Endodermal cell (in vitro differentiated cells): ENCODE measurements at regions not wholly inside any gene's neighbourhood (a gene's known extent, or its start where the extent isn't known, plus 50 kb on each side); places are given as distances from the start of the nearest gene placed in this dataset.

Source experiments
- DNase-seq: peaks from one replicate; pipeline ENCODE4 v3.0.0-alpha.2; 2017
- H3K27ac ChIP-seq: 2 replicates; pipeline ENCODE4 v1.5.1; 2013; ENCODE audit warnings: mild to moderate bottlenecking, low read depth, low read length, moderate library complexity
- H3K27me3 ChIP-seq: 2 replicates; pipeline ENCODE4 v1.6.1; 2013; ENCODE audit warnings: mild to moderate bottlenecking, low read length, moderate library complexity; ENCODE audit not compliant: insufficient read depth, control insufficient read depth, poor library complexity, severe bottlenecking
- H3K36me3 ChIP-seq: 2 replicates; pipeline ENCODE4 v1.7.0; 2013; ENCODE audit warnings: mild to moderate bottlenecking, low read length, moderate library complexity; ENCODE audit not compliant: control insufficient read depth, insufficient read depth
- H3K4me1 ChIP-seq: one replicate; pipeline ENCODE4 v1.7.0; 2013; ENCODE audit warnings: low read length; ENCODE audit not compliant: control insufficient read depth, insufficient read depth
- H3K4me3 ChIP-seq: 2 replicates; pipeline ENCODE4 v1.5.1; 2013; ENCODE audit warnings: mild to moderate bottlenecking, low read length, moderate library complexity
- H3K9ac ChIP-seq: 2 replicates; pipeline ENCODE4 v1.6.1; 2013; ENCODE audit warnings: mild to moderate bottlenecking, low read length, moderate library complexity; ENCODE audit not compliant: poor library complexity, severe bottlenecking; ENCODE audit errors: extremely low read depth
- H3K9me3 ChIP-seq: 2 replicates; pipeline ENCODE4 v1.6.1; 2013; ENCODE audit warnings: mild to moderate bottlenecking, low read length, moderate library complexity; ENCODE audit not compliant: control insufficient read depth
- H3K27ac Mint-ChIP-seq: 2 replicates; pipeline ENCODE4 v1.8.0; 2020; ENCODE audit warnings: mixed read lengths
- H3K27me3 Mint-ChIP-seq: 2 replicates; pipeline ENCODE4 v1.8.0; 2021; ENCODE audit warnings: mild to moderate bottlenecking, mixed read lengths; ENCODE audit not compliant: insufficient read depth
- H3K36me3 Mint-ChIP-seq: 2 replicates; pipeline ENCODE4 v1.8.0; 2020; ENCODE audit warnings: low read depth, mixed read lengths
- H3K4me1 Mint-ChIP-seq: 2 replicates; pipeline ENCODE4 v1.8.0; 2020; ENCODE audit warnings: mixed read lengths
- H3K4me3 Mint-ChIP-seq: 2 replicates; pipeline ENCODE4 v1.8.0; 2020; ENCODE audit warnings: mild to moderate bottlenecking, moderate library complexity, mixed read lengths
- H3K9me3 Mint-ChIP-seq: 2 replicates; pipeline ENCODE4 v1.8.0; 2020; ENCODE audit warnings: mild to moderate bottlenecking, mixed read lengths
- WGBS, 2 experiments: methylation state at CpG; one replicate each; pipeline versions ENCODE4 v1.1.5 to v1.1.7; 2013; ENCODE audit warnings: missing lambda C conversion rate in 2 of 2, mixed read lengths in 1 of 2; ENCODE audit not compliant: insufficient coverage in 1 of 2, insufficient read length in 1 of 2; 5-methylcytosine and 5-hydroxymethylcytosine counted together
- TF ChIP-seq, protein P1 (sequence below): fragments of 200-600 bp; sonication (generic); conservative IDR thresholded peaks from 2 replicates; pipeline ENCODE4 v1.5.0; 2021; ENCODE audit warnings: antibody characterized with exemption, mild to moderate bottlenecking

GRCh38 chr7:142529591-142529990 is 219.7 kb upstream of the PRSS1 start:
- 88 to 91% methylated on average over 3 to 4 of the region's 4 CpGs for WGBS, 2 experiments
- TF ChIP-seq, protein P1, sequence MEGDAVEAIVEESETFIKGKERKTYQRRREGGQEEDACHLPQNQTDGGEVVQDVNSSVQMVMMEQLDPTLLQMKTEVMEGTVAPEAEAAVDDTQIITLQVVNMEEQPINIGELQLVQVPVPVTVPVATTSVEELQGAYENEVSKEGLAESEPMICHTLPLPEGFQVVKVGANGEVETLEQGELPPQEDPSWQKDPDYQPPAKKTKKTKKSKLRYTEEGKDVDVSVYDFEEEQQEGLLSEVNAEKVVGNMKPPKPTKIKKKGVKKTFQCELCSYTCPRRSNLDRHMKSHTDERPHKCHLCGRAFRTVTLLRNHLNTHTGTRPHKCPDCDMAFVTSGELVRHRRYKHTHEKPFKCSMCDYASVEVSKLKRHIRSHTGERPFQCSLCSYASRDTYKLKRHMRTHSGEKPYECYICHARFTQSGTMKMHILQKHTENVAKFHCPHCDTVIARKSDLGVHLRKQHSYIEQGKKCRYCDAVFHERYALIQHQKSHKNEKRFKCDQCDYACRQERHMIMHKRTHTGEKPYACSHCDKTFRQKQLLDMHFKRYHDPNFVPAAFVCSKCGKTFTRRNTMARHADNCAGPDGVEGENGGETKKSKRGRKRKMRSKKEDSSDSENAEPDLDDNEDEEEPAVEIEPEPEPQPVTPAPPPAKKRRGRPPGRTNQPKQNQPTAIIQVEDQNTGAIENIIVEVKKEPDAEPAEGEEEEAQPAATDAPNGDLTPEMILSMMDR, result no peak
- no peak overlapping the region for H3K4me3 Mint-ChIP-seq

DNA sequence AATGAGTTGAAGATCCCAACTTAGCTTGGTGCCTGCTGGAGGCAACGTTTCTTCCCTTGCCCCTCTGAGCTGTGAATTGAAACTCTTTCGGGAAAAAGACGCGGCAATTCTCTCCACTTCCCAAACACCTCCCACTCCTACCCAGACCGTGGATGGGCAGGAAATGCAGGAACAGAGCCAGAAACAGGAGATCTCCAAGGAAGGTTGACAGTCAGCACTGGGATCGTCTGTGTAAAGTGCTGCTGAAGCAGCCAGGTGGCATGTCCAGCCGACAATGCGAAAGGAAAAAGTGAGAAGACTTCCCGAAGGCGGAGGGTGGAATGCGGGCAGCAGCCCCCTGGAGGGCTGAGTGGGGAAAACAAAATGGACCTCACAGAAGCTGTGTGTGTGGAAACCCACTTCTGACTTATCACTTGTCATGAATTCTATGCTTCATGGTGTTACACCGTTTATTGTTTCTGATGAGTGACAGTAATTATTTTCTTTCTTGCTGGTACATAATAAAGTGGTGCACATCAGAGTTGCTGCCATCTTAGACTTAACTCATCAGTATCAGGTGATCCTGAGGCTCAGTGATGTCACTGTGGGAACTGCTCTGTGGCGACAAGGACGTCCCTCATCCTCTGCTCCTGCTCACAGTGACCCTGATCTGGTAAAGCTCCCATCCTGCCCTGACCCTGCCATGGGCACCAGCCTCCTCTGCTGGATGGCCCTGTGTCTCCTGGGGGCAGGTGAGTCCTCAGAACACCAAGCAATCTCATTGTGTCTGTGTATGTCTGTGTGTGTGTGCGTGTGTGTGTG is 220.5 kb upstream of the PRSS1 start:
- Histone ChIP-seq H3K4me3 (no peak overlapping the region), H3K27me3 (no peaks in the 10 kb centered on the region), H3K4me1 (no peaks in the 10 kb centered on the region), H3K9ac (no peak overlapping the region), H3K36me3 (no peaks in the 10 kb centered on the region), H3K27ac (no peak overlapping the region), H3K9me3 (no peaks in the 10 kb centered on the region)
- Mint-ChIP-seq H3K9me3 (no peaks in the 10 kb centered on the region), H3K27me3 (peaks cover 10% of the 10 kb centered on the region), H3K4me1 (peaks cover 2% of the 10 kb centered on the region), H3K36me3 (no peaks in the 10 kb centered on the region), H3K27ac (no peak overlapping the region), H3K4me3 (no peak overlapping the region)
- no peak for DNase-seq
- WGBS, 2 experiments, result 79 to 83% methylated on average over 9 to 15 of the region's 15 CpGs
- TF ChIP-seq, protein P1, result peak; percentile 57

More at GRCh38 chr7:142529591-142529990, 219.7 kb upstream of the PRSS1 start:
- peaks cover 9% of the 10 kb centered on the region for H3K27me3 Mint-ChIP-seq
- Histone ChIP-seq H3K9ac (no peak overlapping the region), H3K4me3 (no peak overlapping the region), H3K27ac (no peak overlapping the region), H3K36me3 (no peaks in the 10 kb centered on the region), H3K4me1 (no peaks in the 10 kb centered on the region), H3K9me3 (no peaks in the 10 kb centered on the region), H3K27me3 (no peaks in the 10 kb centered on the region)
- no peak for DNase-seq
- no peaks in the 10 kb centered on the region for H3K9me3 Mint-ChIP-seq
- H3K4me1 Mint-ChIP-seq, result peaks cover 2% of the 10 kb centered on the region
- H3K36me3 Mint-ChIP-seq, result no peaks in the 10 kb centered on the region
- no peak overlapping the region for H3K27ac Mint-ChIP-seq

DNA sequence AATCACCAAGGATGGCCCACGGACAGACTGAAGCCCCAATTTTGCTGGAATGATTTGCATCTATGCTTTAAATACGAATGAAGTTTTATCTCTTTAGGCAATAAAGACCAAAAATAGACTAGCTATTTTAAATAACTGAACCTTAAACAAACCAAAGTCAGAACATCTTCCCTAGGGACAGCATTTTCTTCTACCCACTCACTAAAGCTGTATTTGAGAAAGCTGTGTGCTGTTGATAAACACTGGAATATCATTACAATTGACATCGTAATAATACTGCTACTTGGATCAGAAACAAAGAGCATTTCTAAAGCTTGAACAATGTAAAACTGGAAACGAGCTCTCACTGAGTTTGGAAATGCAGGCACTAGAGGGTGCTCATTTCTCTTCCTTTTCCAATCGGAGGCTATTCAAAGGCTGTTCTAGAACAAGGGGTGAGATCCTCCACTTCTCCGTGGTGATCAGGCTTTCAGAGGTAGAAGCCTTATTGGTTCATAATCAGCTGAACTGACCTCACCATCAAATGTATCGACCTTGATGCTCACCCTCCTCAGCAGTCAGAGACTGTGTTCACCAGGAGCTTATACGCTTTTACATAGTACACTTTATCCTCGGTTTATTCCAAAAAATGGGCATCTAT is 225.3 kb upstream of the PRSS1 start:
- no peak for DNase-seq
- Mint-ChIP-seq H3K4me3 (no peak overlapping the region), H3K4me1 (peaks cover 2% of the 10 kb centered on the region), H3K36me3 (no peaks in the 10 kb centered on the region), H3K27me3 (peaks cover 10% of the 10 kb centered on the region), H3K27ac (no peak overlapping the region), H3K9me3 (no peaks in the 10 kb centered on the region)
- no peaks in the 10 kb centered on the region for H3K27me3 ChIP-seq
- no peak overlapping the region for H3K4me3 ChIP-seq
- 76% methylated on average over 7 to 9 of the region's 9 CpGs for WGBS, 2 experiments
- no peaks in the 10 kb centered on the region for H3K36me3 ChIP-seq
- H3K9me3 ChIP-seq, result no peaks in the 10 kb centered on the region
- no peaks in the 10 kb centered on the region for H3K4me1 ChIP-seq
- H3K9ac ChIP-seq, result no peak overlapping the region
- TF ChIP-seq, protein P1, result peak; percentile 44
- H3K27ac ChIP-seq, result no peak overlapping the region
